Duodenal mucosa (tissue), 2 donors: ENCODE measurements at regions not wholly inside any gene's neighbourhood (a gene's known extent, or its start where the extent isn't known, plus 50 kb on each side); places are given as distances from the start of the nearest gene placed in this dataset.

Experiments
- H3K27ac ChIP-seq: one replicate; pipeline ENCODE4 v1.7.0; 2013; ENCODE audit warnings: low read depth, low read length
- H3K27me3 ChIP-seq, 2 donors: one replicate each; pipeline ENCODE4 v1.7.0; 2013; ENCODE audit warnings: low read length in 2 of 2, control low read depth in 1 of 2; ENCODE audit not compliant: insufficient read depth in 2 of 2, control insufficient read depth in 1 of 2
- H3K36me3 ChIP-seq, 2 donors: one replicate each; pipeline ENCODE4 v1.7.0; 2013; ENCODE audit warnings: low read length in 2 of 2, control low read depth in 1 of 2; ENCODE audit not compliant: insufficient read depth in 2 of 2, control insufficient read depth in 1 of 2
- H3K4me1 ChIP-seq, 2 donors: one replicate each; pipeline ENCODE4 v1.7.0; 2013; ENCODE audit warnings: low read length in 2 of 2, control low read depth in 1 of 2; ENCODE audit not compliant: insufficient read depth in 2 of 2, control insufficient read depth in 1 of 2
- H3K4me3 ChIP-seq, 2 donors: one replicate each; pipeline ENCODE4 v1.7.0; 2013; ENCODE audit warnings: low read length in 2 of 2, low read depth in 1 of 2
- H3K9ac ChIP-seq, 2 donors: one replicate each; pipeline ENCODE4 v1.7.0; 2013; ENCODE audit warnings: low read length in 2 of 2, low read depth in 1 of 2
- H3K9me3 ChIP-seq, 2 donors: one replicate each; pipeline ENCODE4 v1.7.0; 2013; ENCODE audit warnings: low read length in 2 of 2, control low read depth in 1 of 2; ENCODE audit not compliant: control insufficient read depth in 1 of 2

GRCh38 chr3:29226706-29227105, 54.2 kb upstream of the RBMS3 start:
- Histone ChIP-seq H3K36me3 (no peaks in the 10 kb centered on the region), H3K4me1 (no peaks in the 10 kb centered on the region), H3K9ac (no peak overlapping the region), H3K9me3 (no peaks in the 10 kb centered on the region), H3K27me3 (no peaks in the 10 kb centered on the region), H3K4me3 (no peak overlapping the region), H3K27ac (no peak overlapping the region)

GRCh38 chr3:29227307-29227706, 53.6 kb upstream of the RBMS3 start:
- H3K9me3 ChIP-seq, result no peaks in the 10 kb centered on the region

More at GRCh38 chr3:29227307-29227706, 53.6 kb upstream of the RBMS3 start:
- Histone ChIP-seq H3K27ac (no peak overlapping the region), H3K27me3 (no peaks in the 10 kb centered on the region), H3K36me3 (no peaks in the 10 kb centered on the region), H3K9ac (no peak overlapping the region), H3K4me1 (no peaks in the 10 kb centered on the region), H3K4me3 (no peak overlapping the region)
